ENCODE measurements at regions not wholly inside any gene's neighbourhood (a gene's known extent, or its start where the extent isn't known, plus 50 kb on each side); places are given as distances from the start of the nearest gene placed in this dataset.

- DNase-seq (ENCODE audit: low read depth) (no peak), FAIRE-seq (no peak)
- Histone ChIP-seq H3K4me3 (ENCODE audit: low read depth, low read length) (no peak overlapping the region), H3K27me3 (ENCODE audit: control insufficient read depth, insufficient read depth, low read length) (no peaks in the 10 kb centered on the region), H3K36me3 (ENCODE audit: control insufficient read depth, insufficient read depth, low read length) (no peaks in the 10 kb centered on the region)
- no peak for TF ChIP-seq CTCF (IDR thresholded peaks at IDR 0.05; ENCODE audit: insufficient read depth, low read length, severe bottlenecking)
These were observed 167.0 kb upstream of the C1orf174 start for GRCh38 chr1:4066860-4067599.

GRCh38 chr1:4068076-4068475 is 168.0 kb upstream of the C1orf174 start:
- H3K27me3 ChIP-seq (ENCODE audit: control insufficient read depth, insufficient read depth, low read length), result no peaks in the 10 kb centered on the region
- H3K36me3 ChIP-seq (ENCODE audit: control insufficient read depth, insufficient read depth, low read length), result no peaks in the 10 kb centered on the region
- H3K4me3 ChIP-seq (ENCODE audit: low read depth, low read length), result no peak overlapping the region
- TF ChIP-seq CTCF (IDR thresholded peaks at IDR 0.05; ENCODE audit: insufficient read depth, low read length, severe bottlenecking), result no peak
- DNase-seq (ENCODE audit: low read depth), result no peak
- FAIRE-seq, result no peak

GRCh38 chr1:4071653-4072052 is 171.6 kb upstream of the C1orf174 start:
- Histone ChIP-seq H3K27me3 (ENCODE audit: control insufficient read depth, insufficient read depth, low read length) (no peaks in the 10 kb centered on the region), H3K4me3 (ENCODE audit: low read depth, low read length) (no peak overlapping the region), H3K36me3 (ENCODE audit: control insufficient read depth, insufficient read depth, low read length) (no peaks in the 10 kb centered on the region)
- no peak for DNase-seq (ENCODE audit: low read depth)
- no peak for FAIRE-seq
- TF ChIP-seq CTCF (IDR thresholded peaks at IDR 0.05; ENCODE audit: insufficient read depth, low read length, severe bottlenecking), result no peak

- no peaks in the 10 kb centered on the region for H3K36me3 ChIP-seq (ENCODE audit: control insufficient read depth, insufficient read depth, low read length)
- DNase-seq (ENCODE audit: low read depth) (no peak), FAIRE-seq (no peak)
- H3K27me3 ChIP-seq (ENCODE audit: control insufficient read depth, insufficient read depth, low read length), result no peaks in the 10 kb centered on the region
- TF ChIP-seq CTCF (IDR thresholded peaks at IDR 0.05; ENCODE audit: insufficient read depth, low read length, severe bottlenecking), result no peak
- H3K4me3 ChIP-seq (ENCODE audit: low read depth, low read length), result no peak overlapping the region
These were observed 172.5 kb upstream of the C1orf174 start for GRCh38 chr1:4072481-4073153.

- DNase-seq (ENCODE audit: low read depth) (no peak), FAIRE-seq (no peak)
- no peak for TF ChIP-seq CTCF (IDR thresholded peaks at IDR 0.05; ENCODE audit: insufficient read depth, low read length, severe bottlenecking)
- H3K36me3 ChIP-seq (ENCODE audit: control insufficient read depth, insufficient read depth, low read length), result no peaks in the 10 kb centered on the region
- no peaks in the 10 kb centered on the region for H3K27me3 ChIP-seq (ENCODE audit: control insufficient read depth, insufficient read depth, low read length)
- H3K4me3 ChIP-seq (ENCODE audit: low read depth, low read length), result no peak overlapping the region
These were observed 175.6 kb upstream of the C1orf174 start for GRCh38 chr1:4075436-4076225.
